ENCODE measurements at regions not wholly inside any gene's neighbourhood (a gene's known extent, or its start where the extent isn't known, plus 50 kb on each side); places are given as distances from the start of the nearest gene placed in this dataset.
"Not testable (repeated sequence)": the region's sequence is repeated elsewhere in the genome, so short reads cannot be mapped to it uniquely, and the experiment has no call there.

DNA sequence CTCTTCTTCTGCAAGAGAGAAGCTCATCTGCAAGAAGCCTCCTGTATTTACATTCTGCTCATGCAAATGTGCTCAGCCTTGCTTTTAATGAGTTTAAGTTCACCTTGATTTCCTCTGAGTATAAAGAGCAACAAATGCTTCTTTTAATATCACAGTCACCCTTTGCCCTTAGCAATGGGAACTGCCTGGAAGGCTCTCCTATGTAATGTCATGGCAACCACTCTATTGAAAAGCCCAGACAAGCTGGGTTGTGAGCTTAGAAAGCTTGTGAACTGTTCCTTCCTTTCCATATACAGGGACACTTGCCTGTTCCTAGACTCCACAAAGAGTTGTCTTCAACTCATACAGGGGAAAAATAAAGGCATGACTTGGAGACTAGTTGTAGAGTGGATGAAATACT is 208.1 kb downstream of the ATP6V0E2 start:
- TF ChIP-seq CTCF, POLR2A (IDR thresholded peaks at IDR 0.05): not testable (repeated sequence)
